ENCODE measurements at regions not wholly inside any gene's neighbourhood (a gene's known extent, or its start where the extent isn't known, plus 50 kb on each side); places are given as distances from the start of the nearest gene placed in this dataset.
"Not testable (repeated sequence)": the region's sequence is repeated elsewhere in the genome, so short reads cannot be mapped to it uniquely, and the experiment has no call there.

GRCh38 chr2:236835307-236836024, 250.2 kb upstream of the COPS8 start:
- DNase-seq: no peak

GRCh38 chr2:236836028-236836427, 249.7 kb upstream of the COPS8 start:
- not testable (repeated sequence) for DNase-seq

GRCh38 chr2:236840215-236840614, 245.5 kb upstream of the COPS8 start:
- DNase-seq: no peak

DNA sequence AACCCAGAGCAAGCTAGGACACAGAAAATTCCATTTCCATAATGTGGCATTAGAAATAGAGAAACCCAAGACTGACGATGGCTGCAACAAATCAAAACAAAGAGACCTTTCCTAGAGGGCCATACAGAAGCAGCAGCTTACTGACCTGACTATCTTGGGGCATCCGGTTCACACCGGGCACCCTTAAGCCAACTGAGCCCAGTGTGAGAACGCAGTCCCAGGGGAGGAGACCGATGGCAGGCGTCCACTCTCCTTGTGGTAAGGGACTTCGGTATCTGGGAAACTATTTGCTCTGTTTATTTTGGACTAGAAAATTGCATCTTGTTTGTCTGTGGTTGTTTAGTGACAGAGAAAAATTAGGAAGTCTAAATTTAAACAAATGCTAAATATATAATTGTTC, 244.8 kb upstream of the COPS8 start:
- DNase-seq: no peak

- no peak for DNase-seq
Observed at GRCh38 chr2:236841389-236841788, 244.3 kb upstream of the COPS8 start.

DNA sequence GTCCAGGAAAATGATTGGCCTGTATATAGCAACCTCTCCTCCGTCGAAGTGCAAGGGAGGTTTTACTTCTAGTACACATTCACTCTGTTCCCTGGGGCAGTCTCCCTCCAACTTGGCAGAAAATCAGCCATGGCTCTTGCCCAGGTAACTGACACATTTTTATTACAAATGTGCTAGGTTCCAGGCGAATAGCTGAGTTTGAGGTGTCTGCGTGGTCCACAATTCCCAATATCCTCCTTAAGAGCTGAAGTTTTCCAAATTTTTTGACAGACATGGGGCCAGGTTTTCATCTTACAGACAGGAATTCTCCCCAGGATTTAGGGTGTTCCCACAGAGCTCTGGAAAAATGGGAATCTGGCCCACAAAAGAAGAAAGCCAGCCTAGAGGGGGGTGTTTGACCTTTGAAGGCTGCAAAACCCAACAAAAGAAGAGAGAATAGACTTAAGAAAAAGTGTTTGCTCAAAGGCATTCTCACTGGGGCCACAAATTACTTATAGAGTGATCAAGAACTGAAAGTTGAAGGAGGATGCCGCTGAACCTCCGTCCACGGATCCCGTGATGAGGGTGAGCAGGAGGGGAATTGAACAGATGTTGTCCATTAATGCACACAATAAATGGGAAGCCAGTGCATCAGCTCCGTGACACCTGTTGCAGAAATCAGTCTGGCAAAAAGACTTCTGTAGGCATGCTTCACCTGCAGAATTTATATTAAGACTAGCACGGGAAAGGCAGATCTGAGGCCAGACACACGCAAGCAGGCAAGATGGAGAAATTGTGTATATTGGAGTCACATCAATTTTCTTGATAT, 242.3 kb upstream of the COPS8 start:
- no peak for DNase-seq

DNA sequence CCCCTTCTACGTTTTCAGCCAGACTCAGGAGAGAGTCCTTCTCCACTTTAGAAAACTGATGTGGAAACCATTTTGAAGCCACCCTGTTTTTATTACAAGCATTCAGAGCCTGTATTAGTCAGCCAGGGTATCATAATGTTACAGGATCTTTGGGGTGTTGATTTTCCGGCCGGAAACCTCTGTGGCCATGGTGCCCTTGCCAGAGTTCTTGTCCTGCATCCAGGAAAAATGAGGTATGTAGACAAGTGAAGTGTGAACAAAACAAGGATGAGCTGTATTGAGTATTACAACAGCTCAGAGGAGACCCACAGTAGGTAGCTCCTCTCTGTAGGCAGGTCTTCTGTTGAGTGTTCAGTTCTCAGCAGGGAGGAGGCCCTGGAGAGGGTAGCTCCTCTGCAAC, 241.0 kb upstream of the COPS8 start:
- no peak for DNase-seq

DNA sequence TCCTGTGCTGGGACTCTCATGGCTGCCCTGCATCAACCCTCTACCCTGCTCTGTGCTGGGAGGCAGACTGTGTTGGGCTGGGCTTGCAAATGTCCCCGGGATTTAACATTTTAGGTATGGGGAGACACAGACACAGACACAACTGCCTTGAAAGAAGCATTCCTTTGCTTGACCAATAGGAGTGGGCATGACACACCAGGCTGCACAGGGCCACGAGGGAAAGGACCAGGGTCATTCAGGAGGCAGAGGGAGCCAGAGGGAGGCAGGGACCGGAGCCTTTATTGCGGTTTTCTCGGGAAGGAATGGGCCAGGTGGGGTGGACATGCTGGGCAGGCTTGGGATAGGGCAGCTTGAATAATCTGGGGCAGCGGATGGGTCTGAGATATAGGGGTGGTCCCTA, 238.7 kb upstream of the COPS8 start:
- no peak for DNase-seq

GRCh38 chr2:236847538-236848263, 238.0 kb upstream of the COPS8 start:
- DNase-seq: no peak

GRCh38 chr2:236848501-236848900, 237.2 kb upstream of the COPS8 start:
- no peak for DNase-seq

GRCh38 chr2:236849508-236849907, 236.2 kb upstream of the COPS8 start:
- DNase-seq: no peak

GRCh38 chr2:236849940-236850339, 235.7 kb upstream of the COPS8 start:
- DNase-seq: no peak

DNA sequence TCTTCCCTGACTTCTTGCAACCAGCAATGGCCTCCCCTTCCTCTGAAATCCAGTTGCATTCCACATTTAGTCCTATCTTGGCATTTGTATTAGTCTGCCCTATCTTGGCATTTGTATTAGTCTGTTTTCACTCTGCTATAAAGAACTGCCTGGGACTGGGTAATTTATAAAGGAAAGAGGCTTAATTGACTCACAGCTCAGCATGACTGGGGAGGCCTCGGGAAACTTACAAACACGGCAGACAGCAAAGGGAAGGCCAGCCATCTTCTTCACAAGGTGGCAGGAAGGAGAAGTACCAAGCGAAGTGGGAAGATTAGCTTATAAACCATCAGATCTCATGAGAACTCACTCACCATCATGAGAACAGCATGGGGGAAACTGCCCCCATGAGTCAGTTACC, 234.5 kb upstream of the COPS8 start:
- no peak for DNase-seq

GRCh38 chr2:236852100-236852976, 233.4 kb upstream of the COPS8 start:
- no peak for DNase-seq

GRCh38 chr2:236852977-236853374, 232.7 kb upstream of the COPS8 start:
- no peak for DNase-seq

- DNase-seq: no peak
Observed at GRCh38 chr2:236853585-236854051, 232.1 kb upstream of the COPS8 start.

- DNase-seq: no peak
Observed at GRCh38 chr2:236855176-236855865, 230.4 kb upstream of the COPS8 start.

- no peak for DNase-seq
Observed at GRCh38 chr2:236855866-236856847, 229.5 kb upstream of the COPS8 start.

DNA sequence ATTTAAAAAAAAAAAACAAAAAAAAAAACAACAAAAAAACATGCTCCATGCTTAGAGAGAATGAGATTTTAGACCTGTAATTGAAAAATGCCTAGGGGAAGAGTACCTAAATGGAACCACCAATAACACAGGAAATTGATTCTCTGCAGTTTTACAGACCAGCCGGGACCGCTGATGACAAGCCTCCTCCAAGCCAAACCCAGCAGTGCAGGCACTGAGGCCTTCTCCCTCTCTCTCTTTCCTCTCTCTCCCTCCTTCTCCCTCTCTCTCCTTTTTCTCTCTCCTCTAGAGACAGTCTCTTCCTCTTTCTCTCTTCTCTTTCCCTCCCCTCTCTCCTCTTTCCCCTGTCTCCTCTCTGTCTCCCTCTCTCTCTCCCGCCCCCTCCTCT, 228.8 kb upstream of the COPS8 start:
- DNase-seq: no peak

GRCh38 chr2:236857246-236857645, 228.4 kb upstream of the COPS8 start:
- no peak for DNase-seq

DNA sequence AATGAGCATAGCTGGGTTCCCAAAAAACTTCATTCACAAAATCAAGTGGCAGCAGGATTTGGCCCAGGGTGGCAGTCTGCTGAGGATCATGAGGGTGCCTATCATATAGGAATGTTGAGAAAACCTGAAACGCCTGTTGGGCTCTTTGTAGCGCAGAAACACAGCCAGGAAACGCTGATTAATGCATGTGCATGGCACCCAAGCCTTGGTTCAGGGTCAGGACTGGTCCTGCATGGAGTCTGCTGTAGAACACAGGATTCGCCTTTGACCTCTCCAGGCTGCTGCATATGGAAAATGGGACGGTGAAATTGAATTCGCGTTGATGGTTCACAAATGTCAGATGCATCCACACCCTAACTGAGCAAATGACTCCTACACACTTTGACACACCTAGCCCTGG, 227.9 kb upstream of the COPS8 start:
- no peak for DNase-seq

Measured in activated effector memory CD4-positive, alpha-beta T cell treated with anti-CD3 and anti-CD28 coated beads, Interleukin-2, amount 50 U/mL, for 16 hours (primary cell).